HG03378 (cell line): ENCODE measurements at regions not wholly inside any gene's neighbourhood (a gene's known extent, or its start where the extent isn't known, plus 50 kb on each side); places are given as distances from the start of the nearest gene placed in this dataset.
"Not testable (repeated sequence)": the region's sequence is repeated elsewhere in the genome, so short reads cannot be mapped to it uniquely, and the experiment has no call there.

Source experiments
- ATAC-seq: cut with Tn5 transposase; IDR thresholded peaks from one replicate; pipeline ENCODE4 v1.9.1; 2021; ENCODE audit warnings: mild to moderate bottlenecking, moderate library complexity; ENCODE audit not compliant: unreplicated experiment

- no peak for ATAC-seq
Measured at GRCh38 chr4:156335721-156336120, 382.1 kb upstream of the CTSO start.

- no peak for ATAC-seq
Measured at GRCh38 chr4:156330436-156331031, 376.9 kb upstream of the CTSO start.

- ATAC-seq = no peak
Measured at GRCh38 chr4:156329779-156330178, 376.1 kb upstream of the CTSO start.

- ATAC-seq = no peak
Measured at GRCh38 chr4:156328882-156329281, 375.2 kb upstream of the CTSO start.

GRCh38 chr4:156326246-156326645, 372.6 kb upstream of the CTSO start:
- no peak for ATAC-seq

- no peak for ATAC-seq
Measured at GRCh38 chr4:156322592-156322991, 368.9 kb upstream of the CTSO start.

- no peak for ATAC-seq
Measured at GRCh38 chr4:156321203-156321602, 367.5 kb upstream of the CTSO start.

- no peak for ATAC-seq
Measured at GRCh38 chr4:156313497-156313896, 359.8 kb upstream of the CTSO start.

- no peak for ATAC-seq
Measured at GRCh38 chr4:156312261-156312847, 358.7 kb upstream of the CTSO start.

- no peak for ATAC-seq
Measured at GRCh38 chr4:156309031-156309430, 355.4 kb upstream of the CTSO start.

- ATAC-seq = no peak
Measured at GRCh38 chr4:156303708-156304107, 350.0 kb upstream of the CTSO start.

GRCh38 chr4:156298230-156298629, 344.6 kb upstream of the CTSO start:
- no peak for ATAC-seq

- no peak for ATAC-seq
Measured at GRCh38 chr4:156295676-156296195, 342.1 kb upstream of the CTSO start.

- ATAC-seq = no peak
Measured at GRCh38 chr4:156294577-156294976, 340.9 kb upstream of the CTSO start.

- no peak for ATAC-seq
Measured at GRCh38 chr4:156293657-156294297, 340.1 kb upstream of the CTSO start.

GRCh38 chr4:156291317-156291716, 337.7 kb upstream of the CTSO start:
- no peak for ATAC-seq

GRCh38 chr4:156290811-156291210, 337.1 kb upstream of the CTSO start:
- no peak for ATAC-seq

- not testable (repeated sequence) for ATAC-seq
Measured at GRCh38 chr4:156290026-156290425, 336.4 kb upstream of the CTSO start.

- no peak for ATAC-seq
Measured at GRCh38 chr4:156280686-156281085, 327.0 kb upstream of the CTSO start.

GRCh38 chr4:156265407-156265806, 311.7 kb upstream of the CTSO start:
- no peak for ATAC-seq

- no peak for ATAC-seq
Measured at GRCh38 chr4:156261230-156261629, 307.6 kb upstream of the CTSO start.
